NCI-H1092 (cell line): ENCODE measurements at regions not wholly inside any gene's neighbourhood (a gene's known extent, or its start where the extent isn't known, plus 50 kb on each side); places are given as distances from the start of the nearest gene placed in this dataset.

Experiments
- DNase-seq: peaks from one replicate; lab custom pipeline; 2025; lab: John Stamatoyannopoulos, UW

- DNase-seq = peak; percentile 20
Observed at GRCh38 chr1:75079538-75080290, 54.5 kb upstream of the LHX8 start.

- no peak for DNase-seq
Observed at GRCh38 chr1:75083223-75083622, 51.0 kb upstream of the LHX8 start.

GRCh38 chr1:75083848-75084514 is 50.2 kb upstream of the LHX8 start:
- DNase-seq = no peak
